WTC11 (cell line): ENCODE measurements at regions not wholly inside any gene's neighbourhood (a gene's known extent, or its start where the extent isn't known, plus 50 kb on each side); places are given as distances from the start of the nearest gene placed in this dataset.
"Not testable (repeated sequence)": the region's sequence is repeated elsewhere in the genome, so short reads cannot be mapped to it uniquely, and the experiment has no call there.

ENCODE experiments used
- CTCF ChIP-seq: fragments of 200-600 bp; IDR thresholded peaks from 2 replicates; pipeline ENCODE4 v1.8.0; 2022; ENCODE audit warnings: antibody characterized with exemption
- FOXK1 ChIP-seq: sonication (generic); formaldehyde crosslinking; IDR thresholded peaks from 2 replicates; pipeline ENCODE4 v1.8.0; 2022; ENCODE audit warnings: mild to moderate bottlenecking, moderate library complexity, missing genetic modification reagents
- JAZF1 ChIP-seq: fragments of 250-450 bp; sonication (Bioruptor Pico); IDR thresholded peaks from 2 replicates; pipeline ENCODE4 v1.9.0; 2021; ENCODE audit warnings: moderate library complexity, mild to moderate bottlenecking, inconsistent platforms
- ZBTB21 ChIP-seq: sonication (generic); formaldehyde crosslinking; IDR thresholded peaks from 2 replicates; pipeline ENCODE4 v1.8.1; 2023; ENCODE audit warnings: mild to moderate bottlenecking, missing genetic modification reagents, borderline replicate concordance
- TF ChIP-seq, protein P1 (sequence below): sonication (generic); formaldehyde crosslinking; IDR thresholded peaks from 2 replicates; pipeline ENCODE4 v1.8.1; 2022; ENCODE audit warnings: low read depth, mild to moderate bottlenecking, moderate library complexity, missing genetic modification reagents, borderline replicate concordance

DNA sequence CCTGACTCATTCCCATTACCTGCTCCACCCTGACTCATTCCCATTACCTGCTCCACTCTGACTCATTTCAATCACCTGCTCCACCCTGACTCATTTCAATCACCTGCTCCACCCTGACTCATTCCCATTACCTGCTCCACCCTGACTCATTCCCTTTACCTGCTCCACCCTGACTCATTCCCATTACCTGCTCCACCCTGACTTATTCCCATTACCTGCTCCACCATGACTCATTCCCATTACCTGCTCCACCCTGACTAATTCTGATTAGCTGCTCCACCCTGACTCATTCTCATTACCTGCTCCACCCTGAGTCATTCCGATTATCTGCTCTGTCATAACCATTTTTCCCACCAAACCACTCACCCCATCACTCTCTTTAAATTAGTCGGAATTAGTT is 901.2 kb upstream of the NEGR1 start:
- TF ChIP-seq FOXK1 (CRISPR knock-in tag); CTCF; ZBTB21 (CRISPR knock-in tag); JAZF1 (CRISPR knock-in tag): not testable (repeated sequence)
- TF ChIP-seq, protein P1, sequence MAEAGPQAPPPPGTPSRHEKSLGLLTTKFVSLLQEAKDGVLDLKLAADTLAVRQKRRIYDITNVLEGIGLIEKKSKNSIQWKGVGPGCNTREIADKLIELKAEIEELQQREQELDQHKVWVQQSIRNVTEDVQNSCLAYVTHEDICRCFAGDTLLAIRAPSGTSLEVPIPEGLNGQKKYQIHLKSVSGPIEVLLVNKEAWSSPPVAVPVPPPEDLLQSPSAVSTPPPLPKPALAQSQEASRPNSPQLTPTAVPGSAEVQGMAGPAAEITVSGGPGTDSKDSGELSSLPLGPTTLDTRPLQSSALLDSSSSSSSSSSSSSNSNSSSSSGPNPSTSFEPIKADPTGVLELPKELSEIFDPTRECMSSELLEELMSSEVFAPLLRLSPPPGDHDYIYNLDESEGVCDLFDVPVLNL (CRISPR knock-in tag) = not testable (repeated sequence)
